HepG2 (cell line): ENCODE measurements at regions not wholly inside any gene's neighbourhood (a gene's known extent, or its start where the extent isn't known, plus 50 kb on each side); places are given as distances from the start of the nearest gene placed in this dataset.

ENCODE experiments used
- ATAC-seq: fragments of 200-7000 bp; cut with Tn5 transposase; 3 replicates; pipeline ENCODE4 v1.9.1; 2020; ENCODE audit warnings: mild to moderate bottlenecking, moderate library complexity
- BruUV-seq: library from RNA; stranded (reverse); fragments of 400-500 nt; replicated peaks from 2 replicates; lab custom pipeline; 2021; lab: Mats Ljungman, UMichigan
- CTCF ChIA-PET: fragments of 300-600 bp; formaldehyde crosslinking; extraction: SDS; loops from one replicate; lab custom pipeline; 2021; ENCODE audit warnings: low total read pairs, inconsistent platforms, low intra/inter-chr PET ratio; lab: Yijun Ruan, JAX
- POLR2A ChIA-PET: fragments of 350-600 bp; sonication (Branson Sonifier 250); formaldehyde crosslinking; loops from one replicate; lab custom pipeline; 2020; ENCODE audit warnings: antibody characterized with exemption, inconsistent platforms; lab: Yijun Ruan, JAX
- DNase-seq: peaks from one replicate; pipeline ENCODE4 v3.0.0-alpha.2; 2015; ENCODE audit warnings: low spot score
- FAIRE-seq: peaks from 3 replicates; lab custom pipeline; 2011; peaks lifted over from hg19 to GRCh38; lab: Jason Lieb, UNC
- H2AFZ ChIP-seq: one replicate; pipeline ENCODE4 v1.6.1; 2011; ENCODE audit warnings: low read length, inconsistent platforms
- H3K27ac ChIP-seq: fragments of 300-600 bp; 3 replicates; pipeline ENCODE4 v1.8.0; 2011; ENCODE audit warnings: mixed run types, mild to moderate bottlenecking, mixed read lengths, low read length, inconsistent platforms; ENCODE audit not compliant: insufficient read depth; ENCODE audit errors: extremely low read length
- H3K27me3 ChIP-seq, 2 experiments: fragments of 200-600 bp in 1 of 2; 2 replicates in 1 of 2; 3 replicates in 1 of 2; pipeline versions ENCODE4 v1.6.0 to v1.8.0; 2011; ENCODE audit warnings: low read length in 2 of 2, mild to moderate bottlenecking in 2 of 2, moderate library complexity in 2 of 2, inconsistent platforms in 1 of 2; ENCODE audit not compliant: insufficient read depth in 2 of 2, control insufficient read depth in 1 of 2
- H3K36me3 ChIP-seq, 2 experiments: fragments of 200-600 bp in 1 of 2; replicated peaks in 1 of 2; 2 replicates in 1 of 2; 3 replicates in 1 of 2; pipeline versions ENCODE4 v1.5.1 to v1.8.0; 2011; ENCODE audit warnings: low read length in 2 of 2, inconsistent platforms in 1 of 2; ENCODE audit not compliant: insufficient read depth in 2 of 2, control insufficient read depth in 1 of 2
- H3K4me1 ChIP-seq: 2 replicates; pipeline ENCODE4 v1.5.1; 2012; ENCODE audit warnings: low read length, inconsistent platforms; ENCODE audit not compliant: insufficient read depth
- H3K4me2 ChIP-seq: 2 replicates; pipeline ENCODE4 v1.6.0; 2011; ENCODE audit warnings: low read depth, low read length, inconsistent platforms
- H3K4me3 ChIP-seq, 3 experiments: fragments of 200-600 bp in 1 of 3; sonication (generic), shearing (Covaris generic) in 1 of 3; replicated peaks in 1 of 3; 2 replicates each; pipeline ENCODE4 v1.5.1; 2011 to 2016; ENCODE audit warnings: low read length in 3 of 3, inconsistent platforms in 2 of 3, low read depth in 2 of 3, mild to moderate bottlenecking in 2 of 3, control low read depth in 1 of 3, mixed read lengths in 1 of 3; ENCODE audit not compliant: insufficient read depth in 1 of 3
- H3K79me2 ChIP-seq: one replicate; pipeline ENCODE4 v1.6.1; 2011; ENCODE audit warnings: low read length, inconsistent platforms; ENCODE audit not compliant: insufficient read depth
- H3K9ac ChIP-seq: 2 replicates; pipeline ENCODE4 v1.6.0; 2011; ENCODE audit warnings: mild to moderate bottlenecking, low read depth, low read length, inconsistent platforms; ENCODE audit not compliant: insufficient read depth
- H3K9me3 ChIP-seq: 2 replicates; pipeline ENCODE4 v1.5.1; 2012; ENCODE audit warnings: mild to moderate bottlenecking, low read length
- H4K20me1 ChIP-seq: 2 replicates; pipeline ENCODE4 v1.6.0; 2011; ENCODE audit warnings: inconsistent platforms, mild to moderate bottlenecking, low read length, moderate library complexity; ENCODE audit not compliant: insufficient read depth
- HNRNPH1 ChIP-seq: fragments of 200-400 bp; formaldehyde crosslinking; optimal IDR thresholded peaks from 2 replicates; pipeline ENCODE3; 2017; ENCODE audit warnings: mild to moderate bottlenecking, low read depth, low read length
- LCORL ChIP-seq, 2 experiments: fragments of 450-650 bp in 1 of 2; sonication (generic) in 1 of 2; formaldehyde crosslinking in 1 of 2; IDR thresholded peaks; 2 replicates each; pipeline versions ENCODE4 v1.5.0 to v1.6.1; 2017 to 2020; ENCODE audit warnings: antibody characterized with exemption in 1 of 2, missing genetic modification reagents in 1 of 2
- MED13 ChIP-seq: sonication (generic); formaldehyde crosslinking; IDR thresholded peaks from 2 replicates; pipeline ENCODE4 v1.5.0; 2020; ENCODE audit warnings: missing genetic modification reagents
- ONECUT2 ChIP-seq: sonication (generic); formaldehyde crosslinking; IDR thresholded peaks from 2 replicates; pipeline ENCODE4 v1.4.0; 2020; ENCODE audit warnings: missing genetic modification reagents
- SCMH1 ChIP-seq: sonication (generic); formaldehyde crosslinking; IDR thresholded peaks from 2 replicates; pipeline ENCODE4 v1.9.0; 2021; ENCODE audit warnings: missing genetic modification reagents, mild to moderate bottlenecking, borderline replicate concordance
- SPEN ChIP-seq: sonication (generic); formaldehyde crosslinking; IDR thresholded peaks from 2 replicates; pipeline ENCODE4 v1.5.1; 2020; ENCODE audit warnings: low read depth, mild to moderate bottlenecking, missing genetic modification reagents
- TP53 ChIP-seq: sonication (generic); formaldehyde crosslinking; conservative IDR thresholded peaks from 2 replicates; pipeline ENCODE4 v1.4.0; 2020; ENCODE audit warnings: missing genetic modification reagents
- ZNF616 ChIP-seq: sonication (generic); formaldehyde crosslinking; IDR thresholded peaks from 2 replicates; pipeline ENCODE4 v1.5.0; 2020; ENCODE audit warnings: low read depth, mild to moderate bottlenecking, missing genetic modification reagents
- ZNF720 ChIP-seq: sonication (generic); formaldehyde crosslinking; IDR thresholded peaks from 2 replicates; pipeline ENCODE4 v1.4.0; 2020; ENCODE audit warnings: missing genetic modification reagents
- ZNF773 ChIP-seq: sonication (generic); formaldehyde crosslinking; IDR thresholded peaks from 2 replicates; pipeline ENCODE4 v1.4.0; 2020; ENCODE audit warnings: missing genetic modification reagents, borderline replicate concordance
- ZNF841 ChIP-seq: sonication (generic); formaldehyde crosslinking; IDR thresholded peaks from 2 replicates; pipeline ENCODE4 v1.8.1; 2023; ENCODE audit warnings: missing genetic modification reagents, borderline replicate concordance
- WGBS: methylation state at CpG from one replicate; pipeline ENCODE4 v1.1.6; 2017; ENCODE audit warnings: low lambda C conversion rate; 5-methylcytosine and 5-hydroxymethylcytosine counted together
- in situ Hi-C: cut with HindIII; loops from 2 replicates; pipeline ENCODE4 v1.10.0; 2017; ENCODE audit warnings: low pct_unique_long_range_greater_than_20kb; ENCODE audit not compliant: extremely low pct_ligation_motif_present
- intact Hi-C: fragments of 100-400 bp; cut with micrococcal nuclease; formaldehyde crosslinking; loops from one replicate; pipeline ENCODE4 v1.10.0; 2022; ENCODE audit not compliant: unreplicated experiment
- TF ChIP-seq, protein P1 (sequence below): sonication (generic); formaldehyde crosslinking; IDR thresholded peaks from 2 replicates; pipeline ENCODE4 v1.4.0; 2020; ENCODE audit warnings: low read depth, missing genetic modification reagents
- TF ChIP-seq, protein P2 (sequence below): sonication (generic); formaldehyde crosslinking; IDR thresholded peaks from 2 replicates; pipeline ENCODE4 v1.4.0; 2020; ENCODE audit warnings: missing genetic modification reagents
- TF ChIP-seq, protein P3 (sequence below), 2 experiments: sonication (generic) in 1 of 2; formaldehyde crosslinking in 1 of 2; IDR thresholded peaks; 2 replicates each; pipeline versions ENCODE4 v1.5.1 to v1.6.1; 2011 to 2020; ENCODE audit warnings: borderline replicate concordance in 1 of 2, low read depth in 1 of 2, low read length in 1 of 2, mild to moderate bottlenecking in 1 of 2, missing genetic modification reagents in 1 of 2, moderate library complexity in 1 of 2

DNA sequence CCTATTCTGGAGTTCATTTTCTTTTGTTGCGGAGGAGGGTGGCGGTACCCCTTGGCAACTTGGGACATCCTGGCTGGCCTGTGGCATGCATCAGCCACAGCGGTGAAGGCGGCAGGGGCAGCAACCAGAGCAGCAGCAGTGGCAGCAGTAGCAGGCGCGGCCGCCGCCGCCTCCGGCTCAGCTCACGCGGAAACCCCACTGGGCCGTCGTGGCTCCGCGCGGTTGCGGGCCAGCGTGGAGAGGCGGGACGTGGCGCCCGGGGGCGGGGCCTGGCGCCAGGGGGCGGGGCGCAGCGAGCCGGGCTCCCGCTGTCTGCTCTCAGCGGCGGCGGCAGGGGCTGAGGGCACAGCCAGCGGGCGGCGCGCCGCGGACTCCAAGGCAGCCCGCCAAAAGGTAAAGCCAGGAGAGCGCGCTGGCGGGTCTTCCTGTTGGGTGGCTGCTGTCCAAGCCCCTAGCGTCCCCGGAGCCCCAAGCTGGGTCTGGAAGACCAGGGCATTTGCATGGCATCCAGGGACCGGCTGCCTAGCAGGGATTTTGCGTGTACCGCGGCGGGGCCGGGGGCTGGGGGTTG, 334.4 kb upstream of the THRB start:
- H3K4me2 ChIP-seq = no peak overlapping the region
- H2AFZ ChIP-seq = no peak overlapping the region
- DNase-seq (no peak), ATAC-seq (no peak)
- H3K27me3 ChIP-seq = peaks cover 2 to 5% of the 10 kb centered on the region in 2 experiments; a peak in 3 of 5 replicates
- no peaks in the 10 kb centered on the region for H3K9me3 ChIP-seq
- CTCF ChIA-PET = no interaction called here
- no peaks in the 10 kb centered on the region for H3K36me3 ChIP-seq
- no peaks in the 10 kb centered on the region for H3K79me2 ChIP-seq
- no peak for TF ChIP-seq TP53 (CRISPR knock-in tag)
- no peak for TF ChIP-seq ZNF773
- TF ChIP-seq, protein P1, sequence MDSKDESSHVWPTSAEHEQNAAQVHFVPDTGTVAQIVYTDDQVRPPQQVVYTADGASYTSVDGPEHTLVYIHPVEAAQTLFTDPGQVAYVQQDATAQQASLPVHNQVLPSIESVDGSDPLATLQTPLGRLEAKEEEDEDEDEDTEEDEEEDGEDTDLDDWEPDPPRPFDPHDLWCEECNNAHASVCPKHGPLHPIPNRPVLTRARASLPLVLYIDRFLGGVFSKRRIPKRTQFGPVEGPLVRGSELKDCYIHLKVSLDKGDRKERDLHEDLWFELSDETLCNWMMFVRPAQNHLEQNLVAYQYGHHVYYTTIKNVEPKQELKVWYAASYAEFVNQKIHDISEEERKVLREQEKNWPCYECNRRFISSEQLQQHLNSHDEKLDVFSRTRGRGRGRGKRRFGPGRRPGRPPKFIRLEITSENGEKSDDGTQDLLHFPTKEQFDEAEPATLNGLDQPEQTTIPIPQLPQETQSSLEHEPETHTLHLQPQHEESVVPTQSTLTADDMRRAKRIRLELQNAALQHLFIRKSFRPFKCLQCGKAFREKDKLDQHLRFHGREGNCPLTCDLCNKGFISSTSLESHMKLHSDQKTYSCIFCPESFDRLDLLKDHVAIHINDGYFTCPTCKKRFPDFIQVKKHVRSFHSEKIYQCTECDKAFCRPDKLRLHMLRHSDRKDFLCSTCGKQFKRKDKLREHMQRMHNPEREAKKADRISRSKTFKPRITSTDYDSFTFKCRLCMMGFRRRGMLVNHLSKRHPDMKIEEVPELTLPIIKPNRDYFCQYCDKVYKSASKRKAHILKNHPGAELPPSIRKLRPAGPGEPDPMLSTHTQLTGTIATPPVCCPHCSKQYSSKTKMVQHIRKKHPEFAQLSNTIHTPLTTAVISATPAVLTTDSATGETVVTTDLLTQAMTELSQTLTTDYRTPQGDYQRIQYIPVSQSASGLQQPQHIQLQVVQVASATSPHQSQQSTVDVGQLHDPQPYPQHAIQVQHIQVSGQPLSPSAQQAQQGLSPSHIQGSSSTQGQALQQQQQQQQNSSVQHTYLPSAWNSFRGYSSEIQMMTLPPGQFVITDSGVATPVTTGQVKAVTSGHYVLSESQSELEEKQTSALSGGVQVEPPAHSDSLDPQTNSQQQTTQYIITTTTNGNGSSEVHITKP (CRISPR knock-in tag) = no peak
- TF ChIP-seq SCMH1 (CRISPR knock-in tag) = no peak
- no peak for TF ChIP-seq MED13
- no peak for TF ChIP-seq SPEN (CRISPR knock-in tag)
- no peak for TF ChIP-seq ZNF720 (CRISPR knock-in tag)
- TF ChIP-seq LCORL (IDR thresholded peaks at IDR 0.05) = no peak
- no peak for TF ChIP-seq LCORL (CRISPR knock-in tag; IDR thresholded peaks at IDR 0.05)
- no peak for TF ChIP-seq HNRNPH1
- no peak for TF ChIP-seq ZNF841 (CRISPR knock-in tag)
- TF ChIP-seq, protein P2, sequence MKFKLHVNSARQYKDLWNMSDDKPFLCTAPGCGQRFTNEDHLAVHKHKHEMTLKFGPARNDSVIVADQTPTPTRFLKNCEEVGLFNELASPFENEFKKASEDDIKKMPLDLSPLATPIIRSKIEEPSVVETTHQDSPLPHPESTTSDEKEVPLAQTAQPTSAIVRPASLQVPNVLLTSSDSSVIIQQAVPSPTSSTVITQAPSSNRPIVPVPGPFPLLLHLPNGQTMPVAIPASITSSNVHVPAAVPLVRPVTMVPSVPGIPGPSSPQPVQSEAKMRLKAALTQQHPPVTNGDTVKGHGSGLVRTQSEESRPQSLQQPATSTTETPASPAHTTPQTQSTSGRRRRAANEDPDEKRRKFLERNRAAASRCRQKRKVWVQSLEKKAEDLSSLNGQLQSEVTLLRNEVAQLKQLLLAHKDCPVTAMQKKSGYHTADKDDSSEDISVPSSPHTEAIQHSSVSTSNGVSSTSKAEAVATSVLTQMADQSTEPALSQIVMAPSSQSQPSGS (CRISPR knock-in tag) = no peak
- TF ChIP-seq, protein P3, sequence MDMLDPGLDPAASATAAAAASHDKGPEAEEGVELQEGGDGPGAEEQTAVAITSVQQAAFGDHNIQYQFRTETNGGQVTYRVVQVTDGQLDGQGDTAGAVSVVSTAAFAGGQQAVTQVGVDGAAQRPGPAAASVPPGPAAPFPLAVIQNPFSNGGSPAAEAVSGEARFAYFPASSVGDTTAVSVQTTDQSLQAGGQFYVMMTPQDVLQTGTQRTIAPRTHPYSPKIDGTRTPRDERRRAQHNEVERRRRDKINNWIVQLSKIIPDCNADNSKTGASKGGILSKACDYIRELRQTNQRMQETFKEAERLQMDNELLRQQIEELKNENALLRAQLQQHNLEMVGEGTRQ (IDR thresholded peaks at IDR 0.05; ENCODE audit: low read depth, low read length) = no peak
- TF ChIP-seq, protein P3 (CRISPR knock-in tag; IDR thresholded peaks at IDR 0.05; ENCODE audit: borderline replicate concordance) = no peak
- TF ChIP-seq ZNF616 (CRISPR knock-in tag) = no peak
- TF ChIP-seq ONECUT2 (CRISPR knock-in tag) = no peak
- TF ChIP-seq, all 625 proteins: peak for 0
- in situ Hi-C loops (no loop called here), intact Hi-C loops (no loop called here)
- Histone ChIP-seq H3K9ac (no peak overlapping the region), H4K20me1 (no peaks in the 10 kb centered on the region), H3K4me3 (no peak overlapping the region), H3K27ac (no peak overlapping the region), H3K4me1 (no peaks in the 10 kb centered on the region)
- WGBS = 60% methylated on average over 2 of the region's 51 CpGs
- POLR2A ChIA-PET = no interaction called here
- no peak for FAIRE-seq
- BruUV-seq = no TSS peak
